Suprapubic skin (tissue), 4 donors: ENCODE measurements at regions not wholly inside any gene's neighbourhood (a gene's known extent, or its start where the extent isn't known, plus 50 kb on each side); places are given as distances from the start of the nearest gene placed in this dataset.

Experiments
- POLR2A ChIP-seq, 2 donors: fragments of 450-650 bp; IDR thresholded peaks; one replicate each; pipeline ENCODE4 v1.6.1; 2017; ENCODE audit warnings: antibody characterized with exemption in 2 of 2, mild to moderate bottlenecking in 2 of 2, moderate library complexity in 2 of 2
- POLR2AphosphoS5 ChIP-seq, 3 donors: sonication (generic); formaldehyde crosslinking; IDR thresholded peaks; one replicate each; pipeline ENCODE4 v1.6.1; 2017; ENCODE audit warnings: antibody characterized with exemption in 3 of 3
- TF ChIP-seq, protein P1 (sequence below), 2 donors: fragments of 200-600 bp in 1 of 2; fragments of 450-650 bp in 1 of 2; sonication (generic) in 1 of 2; IDR thresholded peaks; one replicate each; pipeline ENCODE4 v1.5.1; 2016 to 2019; ENCODE audit warnings: antibody characterized with exemption in 2 of 2, mild to moderate bottlenecking in 1 of 2, moderate library complexity in 1 of 2

DNA sequence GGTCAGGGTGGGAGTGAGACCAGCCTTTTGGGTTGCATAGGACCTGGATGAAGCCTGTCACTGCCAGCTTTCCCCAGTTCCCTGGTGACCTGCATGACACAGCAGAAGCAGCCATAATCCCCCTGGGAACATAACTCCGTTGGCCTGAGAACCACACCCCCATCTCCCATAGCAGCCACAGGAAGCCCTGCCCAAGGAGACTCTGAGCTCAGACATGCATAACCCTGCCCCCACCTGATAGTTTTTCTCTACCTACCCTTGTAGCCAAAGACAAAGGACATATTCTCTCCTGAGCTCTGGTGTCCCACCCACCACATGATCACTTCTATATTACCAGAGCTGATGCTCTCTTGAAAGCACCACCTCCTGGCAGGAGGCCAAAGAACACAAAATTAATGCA lies 413.5 kb upstream of the HTR2A start:
- TF ChIP-seq, protein P1, sequence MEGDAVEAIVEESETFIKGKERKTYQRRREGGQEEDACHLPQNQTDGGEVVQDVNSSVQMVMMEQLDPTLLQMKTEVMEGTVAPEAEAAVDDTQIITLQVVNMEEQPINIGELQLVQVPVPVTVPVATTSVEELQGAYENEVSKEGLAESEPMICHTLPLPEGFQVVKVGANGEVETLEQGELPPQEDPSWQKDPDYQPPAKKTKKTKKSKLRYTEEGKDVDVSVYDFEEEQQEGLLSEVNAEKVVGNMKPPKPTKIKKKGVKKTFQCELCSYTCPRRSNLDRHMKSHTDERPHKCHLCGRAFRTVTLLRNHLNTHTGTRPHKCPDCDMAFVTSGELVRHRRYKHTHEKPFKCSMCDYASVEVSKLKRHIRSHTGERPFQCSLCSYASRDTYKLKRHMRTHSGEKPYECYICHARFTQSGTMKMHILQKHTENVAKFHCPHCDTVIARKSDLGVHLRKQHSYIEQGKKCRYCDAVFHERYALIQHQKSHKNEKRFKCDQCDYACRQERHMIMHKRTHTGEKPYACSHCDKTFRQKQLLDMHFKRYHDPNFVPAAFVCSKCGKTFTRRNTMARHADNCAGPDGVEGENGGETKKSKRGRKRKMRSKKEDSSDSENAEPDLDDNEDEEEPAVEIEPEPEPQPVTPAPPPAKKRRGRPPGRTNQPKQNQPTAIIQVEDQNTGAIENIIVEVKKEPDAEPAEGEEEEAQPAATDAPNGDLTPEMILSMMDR (IDR thresholded peaks at IDR 0.05), result no peak
- no peak for TF ChIP-seq POLR2AphosphoS5 (IDR thresholded peaks at IDR 0.05)
- no peak for TF ChIP-seq POLR2A (IDR thresholded peaks at IDR 0.05)
